ENCODE measurements at regions not wholly inside any gene's neighbourhood (a gene's known extent, or its start where the extent isn't known, plus 50 kb on each side); places are given as distances from the start of the nearest gene placed in this dataset.

DNA sequence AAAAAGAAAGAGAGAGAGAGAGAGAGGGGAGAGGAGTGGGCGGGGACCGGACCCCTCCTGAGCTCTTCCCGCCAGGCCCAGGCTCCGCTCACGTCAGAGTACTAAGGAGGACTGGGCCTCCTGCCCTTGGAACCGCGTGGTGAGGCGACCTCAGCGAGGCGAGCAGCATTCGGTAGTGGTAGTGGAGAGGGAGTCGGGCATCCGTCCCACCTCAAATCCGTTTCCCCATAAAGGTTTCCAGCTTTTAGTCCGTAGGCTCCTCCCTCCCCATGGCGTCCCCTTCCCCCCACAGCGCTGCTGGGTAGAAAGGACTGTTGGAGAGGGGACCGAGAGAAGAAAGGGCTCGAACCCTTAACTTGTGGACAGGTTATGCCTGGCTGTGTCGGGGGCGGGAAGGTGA lies 124.4 kb upstream of the BARHL2 start:
- ChIA-PET RAD21 (ENCODE audit: unreplicated experiment) (no interaction called here), SMC1A (ENCODE audit: uncharacterized antibody, unreplicated experiment) (interaction anchor here (1.8 kb wide), 1 partner anchor 9 kb away, joined by 3 read pairs; no protein-coding TSS in a partner anchor), POLR2A (no interaction called here), CTCF (no interaction called here)
- intact Hi-C loops (cut with micrococcal nuclease; ENCODE audit: unreplicated experiment), result loop anchor here (10.0 kb wide), 1 partner anchor 727 kb away; no protein-coding TSS in a partner anchor
- no peak for FAIRE-seq
- Histone ChIP-seq H3K9ac (ENCODE audit: control insufficient read depth, insufficient read depth, low read length) (no peak overlapping the region), H4K20me1 (ENCODE audit: control insufficient read depth, insufficient read depth) (no peaks in the 10 kb centered on the region), H2AFZ (ENCODE audit: control insufficient read depth, low read depth, low read length) (no peak overlapping the region), H3K36me3 (ENCODE audit: control insufficient read depth in 2 of 2, insufficient read depth in 2 of 2, low read length in 1 of 2) (no peaks in the 10 kb centered on the region), H3K9me3 (replicated peaks; ENCODE audit: control insufficient read depth, insufficient read depth, low read length) (no peaks in the 10 kb centered on the region), H3K79me2 (ENCODE audit: control insufficient read depth, insufficient read depth, low read length) (no peaks in the 10 kb centered on the region), H3K27ac (ENCODE audit: control insufficient read depth, insufficient read depth) (no peak overlapping the region), H3K4me1 (ENCODE audit: control insufficient read depth, insufficient read depth, low read length) (no peaks in the 10 kb centered on the region), H3K27me3 (replicated peaks in 1 of 2; ENCODE audit: control insufficient read depth in 2 of 2, insufficient read depth in 2 of 2, low read length in 1 of 2) (peaks cover 0 to 17% of the 10 kb centered on the region in 2 experiments; a peak in 3 of 4 replicates), H3K4me2 (ENCODE audit: control insufficient read depth, insufficient read depth) (no peak overlapping the region), H3K4me3 (no peak overlapping the region)
- in situ Hi-C loops (cut with MboI), result no loop called here
- ATAC-seq, result no peak
- no peak for DNase-seq (ENCODE audit: low read depth, low spot score)
- BruUV-seq (replicated peaks), result no TSS peak
- WGBS (ENCODE audit: insufficient coverage, insufficient replicate concordance, low lambda C conversion rate, missing lambda C conversion rate), result 53% methylated on average over 20 of the region's 21 CpGs
- TF ChIP-seq, protein P1, sequence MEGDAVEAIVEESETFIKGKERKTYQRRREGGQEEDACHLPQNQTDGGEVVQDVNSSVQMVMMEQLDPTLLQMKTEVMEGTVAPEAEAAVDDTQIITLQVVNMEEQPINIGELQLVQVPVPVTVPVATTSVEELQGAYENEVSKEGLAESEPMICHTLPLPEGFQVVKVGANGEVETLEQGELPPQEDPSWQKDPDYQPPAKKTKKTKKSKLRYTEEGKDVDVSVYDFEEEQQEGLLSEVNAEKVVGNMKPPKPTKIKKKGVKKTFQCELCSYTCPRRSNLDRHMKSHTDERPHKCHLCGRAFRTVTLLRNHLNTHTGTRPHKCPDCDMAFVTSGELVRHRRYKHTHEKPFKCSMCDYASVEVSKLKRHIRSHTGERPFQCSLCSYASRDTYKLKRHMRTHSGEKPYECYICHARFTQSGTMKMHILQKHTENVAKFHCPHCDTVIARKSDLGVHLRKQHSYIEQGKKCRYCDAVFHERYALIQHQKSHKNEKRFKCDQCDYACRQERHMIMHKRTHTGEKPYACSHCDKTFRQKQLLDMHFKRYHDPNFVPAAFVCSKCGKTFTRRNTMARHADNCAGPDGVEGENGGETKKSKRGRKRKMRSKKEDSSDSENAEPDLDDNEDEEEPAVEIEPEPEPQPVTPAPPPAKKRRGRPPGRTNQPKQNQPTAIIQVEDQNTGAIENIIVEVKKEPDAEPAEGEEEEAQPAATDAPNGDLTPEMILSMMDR (IDR thresholded peaks at IDR 0.05 in 2 of 3, conservative IDR thresholded peaks at IDR 0.05 in 1 of 3; ENCODE audit: control insufficient read depth in 2 of 3, extremely low read depth in 1 of 3, insufficient read depth in 1 of 3, low read depth in 3 of 3, low read length in 3 of 3), result no peak
- no peak for TF ChIP-seq NRF1 (conservative IDR thresholded peaks at IDR 0.05; ENCODE audit: low read depth, low read length)
- TF ChIP-seq, protein P2, sequence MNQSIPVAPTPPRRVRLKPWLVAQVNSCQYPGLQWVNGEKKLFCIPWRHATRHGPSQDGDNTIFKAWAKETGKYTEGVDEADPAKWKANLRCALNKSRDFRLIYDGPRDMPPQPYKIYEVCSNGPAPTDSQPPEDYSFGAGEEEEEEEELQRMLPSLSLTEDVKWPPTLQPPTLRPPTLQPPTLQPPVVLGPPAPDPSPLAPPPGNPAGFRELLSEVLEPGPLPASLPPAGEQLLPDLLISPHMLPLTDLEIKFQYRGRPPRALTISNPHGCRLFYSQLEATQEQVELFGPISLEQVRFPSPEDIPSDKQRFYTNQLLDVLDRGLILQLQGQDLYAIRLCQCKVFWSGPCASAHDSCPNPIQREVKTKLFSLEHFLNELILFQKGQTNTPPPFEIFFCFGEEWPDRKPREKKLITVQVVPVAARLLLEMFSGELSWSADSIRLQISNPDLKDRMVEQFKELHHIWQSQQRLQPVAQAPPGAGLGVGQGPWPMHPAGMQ (IDR thresholded peaks at IDR 0.05; ENCODE audit: borderline replicate concordance), result no peak
- TF ChIP-seq HDAC6 (IDR thresholded peaks at IDR 0.05; ENCODE audit: unreplicated experiment), result no peak
- TF ChIP-seq TCF12 (IDR thresholded peaks at IDR 0.05; ENCODE audit: low read depth, low read length), result no peak
- no peak for TF ChIP-seq KLF5 (IDR thresholded peaks at IDR 0.05; ENCODE audit: partially characterized antibody)
- TF ChIP-seq FOXK2 (IDR thresholded peaks at IDR 0.05), result no peak
- TF ChIP-seq SPI1 (IDR thresholded peaks at IDR 0.05; ENCODE audit: borderline replicate concordance, insufficient read depth, low read depth, low read length), result no peak
- TF ChIP-seq, protein P3, sequence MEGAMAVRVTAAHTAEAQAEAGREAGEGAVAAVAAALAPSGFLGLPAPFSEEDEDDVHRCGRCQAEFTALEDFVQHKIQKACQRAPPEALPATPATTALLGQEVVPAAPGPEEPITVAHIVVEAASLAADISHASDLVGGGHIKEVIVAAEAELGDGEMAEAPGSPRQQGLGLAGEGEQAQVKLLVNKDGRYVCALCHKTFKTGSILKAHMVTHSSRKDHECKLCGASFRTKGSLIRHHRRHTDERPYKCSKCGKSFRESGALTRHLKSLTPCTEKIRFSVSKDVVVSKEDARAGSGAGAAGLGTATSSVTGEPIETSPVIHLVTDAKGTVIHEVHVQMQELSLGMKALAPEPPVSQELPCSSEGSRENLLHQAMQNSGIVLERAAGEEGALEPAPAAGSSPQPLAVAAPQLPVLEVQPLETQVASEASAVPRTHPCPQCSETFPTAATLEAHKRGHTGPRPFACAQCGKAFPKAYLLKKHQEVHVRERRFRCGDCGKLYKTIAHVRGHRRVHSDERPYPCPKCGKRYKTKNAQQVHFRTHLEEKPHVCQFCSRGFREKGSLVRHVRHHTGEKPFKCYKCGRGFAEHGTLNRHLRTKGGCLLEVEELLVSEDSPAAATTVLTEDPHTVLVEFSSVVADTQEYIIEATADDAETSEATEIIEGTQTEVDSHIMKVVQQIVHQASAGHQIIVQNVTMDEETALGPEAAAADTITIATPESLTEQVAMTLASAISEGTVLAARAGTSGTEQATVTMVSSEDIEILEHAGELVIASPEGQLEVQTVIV (IDR thresholded peaks at IDR 0.05; ENCODE audit: borderline replicate concordance, partially characterized antibody), result no peak
- TF ChIP-seq, protein P4, sequence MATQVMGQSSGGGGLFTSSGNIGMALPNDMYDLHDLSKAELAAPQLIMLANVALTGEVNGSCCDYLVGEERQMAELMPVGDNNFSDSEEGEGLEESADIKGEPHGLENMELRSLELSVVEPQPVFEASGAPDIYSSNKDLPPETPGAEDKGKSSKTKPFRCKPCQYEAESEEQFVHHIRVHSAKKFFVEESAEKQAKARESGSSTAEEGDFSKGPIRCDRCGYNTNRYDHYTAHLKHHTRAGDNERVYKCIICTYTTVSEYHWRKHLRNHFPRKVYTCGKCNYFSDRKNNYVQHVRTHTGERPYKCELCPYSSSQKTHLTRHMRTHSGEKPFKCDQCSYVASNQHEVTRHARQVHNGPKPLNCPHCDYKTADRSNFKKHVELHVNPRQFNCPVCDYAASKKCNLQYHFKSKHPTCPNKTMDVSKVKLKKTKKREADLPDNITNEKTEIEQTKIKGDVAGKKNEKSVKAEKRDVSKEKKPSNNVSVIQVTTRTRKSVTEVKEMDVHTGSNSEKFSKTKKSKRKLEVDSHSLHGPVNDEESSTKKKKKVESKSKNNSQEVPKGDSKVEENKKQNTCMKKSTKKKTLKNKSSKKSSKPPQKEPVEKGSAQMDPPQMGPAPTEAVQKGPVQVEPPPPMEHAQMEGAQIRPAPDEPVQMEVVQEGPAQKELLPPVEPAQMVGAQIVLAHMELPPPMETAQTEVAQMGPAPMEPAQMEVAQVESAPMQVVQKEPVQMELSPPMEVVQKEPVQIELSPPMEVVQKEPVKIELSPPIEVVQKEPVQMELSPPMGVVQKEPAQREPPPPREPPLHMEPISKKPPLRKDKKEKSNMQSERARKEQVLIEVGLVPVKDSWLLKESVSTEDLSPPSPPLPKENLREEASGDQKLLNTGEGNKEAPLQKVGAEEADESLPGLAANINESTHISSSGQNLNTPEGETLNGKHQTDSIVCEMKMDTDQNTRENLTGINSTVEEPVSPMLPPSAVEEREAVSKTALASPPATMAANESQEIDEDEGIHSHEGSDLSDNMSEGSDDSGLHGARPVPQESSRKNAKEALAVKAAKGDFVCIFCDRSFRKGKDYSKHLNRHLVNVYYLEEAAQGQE (IDR thresholded peaks at IDR 0.05; ENCODE audit: low read depth, low read length), result no peak
- no peak for TF ChIP-seq SREBF1 (IDR thresholded peaks at IDR 0.05; ENCODE audit: low read length)
- TF ChIP-seq DPF2 (IDR thresholded peaks at IDR 0.05), result no peak
- TF ChIP-seq GATAD2B (conservative IDR thresholded peaks at IDR 0.05; ENCODE audit: low read depth), result no peak
- no peak for TF ChIP-seq IKZF1 (conservative IDR thresholded peaks at IDR 0.05)
- TF ChIP-seq ZSCAN29 (IDR thresholded peaks at IDR 0.05), result no peak
